ENCODE measurements at regions not wholly inside any gene's neighbourhood (a gene's known extent, or its start where the extent isn't known, plus 50 kb on each side); places are given as distances from the start of the nearest gene placed in this dataset.

- TF ChIP-seq, protein P1, sequence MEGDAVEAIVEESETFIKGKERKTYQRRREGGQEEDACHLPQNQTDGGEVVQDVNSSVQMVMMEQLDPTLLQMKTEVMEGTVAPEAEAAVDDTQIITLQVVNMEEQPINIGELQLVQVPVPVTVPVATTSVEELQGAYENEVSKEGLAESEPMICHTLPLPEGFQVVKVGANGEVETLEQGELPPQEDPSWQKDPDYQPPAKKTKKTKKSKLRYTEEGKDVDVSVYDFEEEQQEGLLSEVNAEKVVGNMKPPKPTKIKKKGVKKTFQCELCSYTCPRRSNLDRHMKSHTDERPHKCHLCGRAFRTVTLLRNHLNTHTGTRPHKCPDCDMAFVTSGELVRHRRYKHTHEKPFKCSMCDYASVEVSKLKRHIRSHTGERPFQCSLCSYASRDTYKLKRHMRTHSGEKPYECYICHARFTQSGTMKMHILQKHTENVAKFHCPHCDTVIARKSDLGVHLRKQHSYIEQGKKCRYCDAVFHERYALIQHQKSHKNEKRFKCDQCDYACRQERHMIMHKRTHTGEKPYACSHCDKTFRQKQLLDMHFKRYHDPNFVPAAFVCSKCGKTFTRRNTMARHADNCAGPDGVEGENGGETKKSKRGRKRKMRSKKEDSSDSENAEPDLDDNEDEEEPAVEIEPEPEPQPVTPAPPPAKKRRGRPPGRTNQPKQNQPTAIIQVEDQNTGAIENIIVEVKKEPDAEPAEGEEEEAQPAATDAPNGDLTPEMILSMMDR (IDR thresholded peaks at IDR 0.05 in 8 of 11, conservative IDR thresholded peaks at IDR 0.05 in 3 of 11), result no peak
- TF ChIP-seq POLR2A (IDR thresholded peaks at IDR 0.05) (no peak), POLR2AphosphoS5 (IDR thresholded peaks at IDR 0.05) (no peak)
- Histone ChIP-seq H3K4me1 (no peaks in the 10 kb centered on the region), H3K9me3 (no peaks in the 10 kb centered on the region), H3K27me3 (replicated peaks in 1 of 7) (no peaks in the 10 kb centered on the region), H3K4me3 (no peak overlapping the region), H3K36me3 (no peaks in the 10 kb centered on the region), H3K27ac (no peak overlapping the region)
- intact Hi-C loops (cut with DNase I; ENCODE audit: low total_unique reads), result no loop called here
- WGBS, 5 donors, result 85 to 90% (median 89%) methylated on average over 4 of the region's 4 CpGs
- no peak for DNase-seq
Measured at GRCh38 chr2:15045054-15045453, 412.5 kb downstream of the LRATD1 start.

GRCh38 chr2:15047184-15047583, 414.7 kb downstream of the LRATD1 start:
- WGBS, 5 donors, result 78 to 95% (median 89%) methylated on average over 5 of the region's 5 CpGs
- Histone ChIP-seq H3K27ac (no peak overlapping the region), H3K27me3 (replicated peaks in 1 of 7) (no peaks in the 10 kb centered on the region), H3K4me1 (no peaks in the 10 kb centered on the region), H3K36me3 (no peaks in the 10 kb centered on the region), H3K4me3 (no peak overlapping the region), H3K9me3 (no peaks in the 10 kb centered on the region)
- no peak for TF ChIP-seq POLR2AphosphoS5 (IDR thresholded peaks at IDR 0.05)
- TF ChIP-seq POLR2A (IDR thresholded peaks at IDR 0.05), result no peak
- TF ChIP-seq, protein P1 (IDR thresholded peaks at IDR 0.05 in 8 of 11, conservative IDR thresholded peaks at IDR 0.05 in 3 of 11), result no peak
- DNase-seq, result no peak
- intact Hi-C loops (cut with DNase I; ENCODE audit: low total_unique reads), result no loop called here

DNA sequence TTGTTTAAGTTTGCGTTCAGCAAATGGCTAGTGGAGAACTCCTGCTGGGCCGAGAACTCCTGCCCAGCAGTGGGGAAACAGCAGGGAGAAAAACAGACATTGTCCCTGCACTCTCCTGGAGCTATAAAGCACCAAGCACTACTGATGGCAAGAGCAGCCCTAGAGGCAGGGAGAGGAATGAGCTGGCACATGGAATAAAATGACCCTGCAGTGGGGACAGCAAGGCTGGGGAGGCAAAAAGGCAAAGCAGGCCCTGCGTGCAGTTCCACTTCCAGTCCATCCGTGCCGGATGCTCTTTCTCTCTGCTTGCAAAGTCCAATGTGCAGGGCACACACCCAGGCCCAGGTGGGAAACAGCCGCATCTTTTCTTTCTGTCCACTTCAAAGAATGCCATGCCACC, 415.5 kb downstream of the LRATD1 start:
- no peak for TF ChIP-seq POLR2AphosphoS5 (IDR thresholded peaks at IDR 0.05)
- TF ChIP-seq, protein P1 (IDR thresholded peaks at IDR 0.05 in 8 of 11, conservative IDR thresholded peaks at IDR 0.05 in 3 of 11), result no peak
- no peak for TF ChIP-seq POLR2A (IDR thresholded peaks at IDR 0.05)
- 78 to 96% (median 84%) methylated on average over 6 of the region's 6 CpGs for WGBS, 5 donors
- H3K9me3 ChIP-seq, result no peaks in the 10 kb centered on the region
- DNase-seq, result no peak
- no peak overlapping the region for H3K4me3 ChIP-seq
- no peaks in the 10 kb centered on the region for H3K27me3 ChIP-seq (replicated peaks in 1 of 7)
- intact Hi-C loops (cut with DNase I; ENCODE audit: low total_unique reads), result no loop called here
- no peaks in the 10 kb centered on the region for H3K4me1 ChIP-seq
- H3K36me3 ChIP-seq, result no peaks in the 10 kb centered on the region
- no peak overlapping the region for H3K27ac ChIP-seq

GRCh38 chr2:15049096-15049993, 416.8 kb downstream of the LRATD1 start:
- no peak for DNase-seq
- Histone ChIP-seq H3K27ac (no peak overlapping the region), H3K27me3 (replicated peaks in 1 of 7) (peaks cover 0 to 2% (median 0%) of the 10 kb centered on the region in 7 donors), H3K4me1 (no peaks in the 10 kb centered on the region), H3K4me3 (no peak overlapping the region), H3K36me3 (no peaks in the 10 kb centered on the region), H3K9me3 (no peaks in the 10 kb centered on the region)
- 84 to 89% (median 86%) methylated on average over 11 to 14 of the region's 14 CpGs for WGBS, 5 donors
- TF ChIP-seq, protein P1 (IDR thresholded peaks at IDR 0.05 in 8 of 11, conservative IDR thresholded peaks at IDR 0.05 in 3 of 11), result no peak
- TF ChIP-seq POLR2AphosphoS5 (IDR thresholded peaks at IDR 0.05) (no peak), POLR2A (IDR thresholded peaks at IDR 0.05) (no peak)
- intact Hi-C loops (cut with DNase I; ENCODE audit: low total_unique reads), result no loop called here
